ENCODE measurements at regions not wholly inside any gene's neighbourhood (a gene's known extent, or its start where the extent isn't known, plus 50 kb on each side); places are given as distances from the start of the nearest gene placed in this dataset.

DNA sequence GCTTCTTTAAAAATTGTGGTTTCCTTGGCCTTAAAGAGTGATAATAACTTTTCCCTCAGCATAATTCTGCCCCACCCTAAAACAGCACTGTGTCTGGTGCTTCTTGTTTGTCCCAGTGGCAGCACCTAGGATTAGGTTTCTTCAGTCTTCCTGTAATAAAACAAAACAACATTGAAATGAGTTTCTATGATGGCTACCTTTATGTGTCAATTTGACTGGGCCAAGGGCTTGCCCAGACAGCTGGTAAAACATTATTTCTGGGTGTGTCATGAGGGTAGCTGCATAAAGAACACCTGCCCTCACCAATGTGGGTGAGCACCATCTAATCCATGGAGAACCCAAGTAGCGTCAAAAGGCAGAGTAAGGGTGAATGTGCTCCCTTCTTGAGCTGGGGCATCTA lies 117.8 kb downstream of the QRSL1 start (continued):
- TF ChIP-seq, protein P1, sequence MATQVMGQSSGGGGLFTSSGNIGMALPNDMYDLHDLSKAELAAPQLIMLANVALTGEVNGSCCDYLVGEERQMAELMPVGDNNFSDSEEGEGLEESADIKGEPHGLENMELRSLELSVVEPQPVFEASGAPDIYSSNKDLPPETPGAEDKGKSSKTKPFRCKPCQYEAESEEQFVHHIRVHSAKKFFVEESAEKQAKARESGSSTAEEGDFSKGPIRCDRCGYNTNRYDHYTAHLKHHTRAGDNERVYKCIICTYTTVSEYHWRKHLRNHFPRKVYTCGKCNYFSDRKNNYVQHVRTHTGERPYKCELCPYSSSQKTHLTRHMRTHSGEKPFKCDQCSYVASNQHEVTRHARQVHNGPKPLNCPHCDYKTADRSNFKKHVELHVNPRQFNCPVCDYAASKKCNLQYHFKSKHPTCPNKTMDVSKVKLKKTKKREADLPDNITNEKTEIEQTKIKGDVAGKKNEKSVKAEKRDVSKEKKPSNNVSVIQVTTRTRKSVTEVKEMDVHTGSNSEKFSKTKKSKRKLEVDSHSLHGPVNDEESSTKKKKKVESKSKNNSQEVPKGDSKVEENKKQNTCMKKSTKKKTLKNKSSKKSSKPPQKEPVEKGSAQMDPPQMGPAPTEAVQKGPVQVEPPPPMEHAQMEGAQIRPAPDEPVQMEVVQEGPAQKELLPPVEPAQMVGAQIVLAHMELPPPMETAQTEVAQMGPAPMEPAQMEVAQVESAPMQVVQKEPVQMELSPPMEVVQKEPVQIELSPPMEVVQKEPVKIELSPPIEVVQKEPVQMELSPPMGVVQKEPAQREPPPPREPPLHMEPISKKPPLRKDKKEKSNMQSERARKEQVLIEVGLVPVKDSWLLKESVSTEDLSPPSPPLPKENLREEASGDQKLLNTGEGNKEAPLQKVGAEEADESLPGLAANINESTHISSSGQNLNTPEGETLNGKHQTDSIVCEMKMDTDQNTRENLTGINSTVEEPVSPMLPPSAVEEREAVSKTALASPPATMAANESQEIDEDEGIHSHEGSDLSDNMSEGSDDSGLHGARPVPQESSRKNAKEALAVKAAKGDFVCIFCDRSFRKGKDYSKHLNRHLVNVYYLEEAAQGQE (IDR thresholded peaks at IDR 0.05; ENCODE audit: low read depth, low read length) = no peak
- no peak for TF ChIP-seq NFIC (IDR thresholded peaks at IDR 0.05; ENCODE audit: borderline replicate concordance)
- no peak for TF ChIP-seq MXI1 (IDR thresholded peaks at IDR 0.05; ENCODE audit: low read depth, low read length)
- no peak for TF ChIP-seq NRF1 (IDR thresholded peaks at IDR 0.05; ENCODE audit: low read depth, low read length)
- no peak for TF ChIP-seq TEAD4 (IDR thresholded peaks at IDR 0.05; ENCODE audit: borderline replicate concordance, insufficient read depth)
- no peak for TF ChIP-seq RFX5 (IDR thresholded peaks at IDR 0.05; ENCODE audit: low read length)
- no peak for TF ChIP-seq RCOR1 (IDR thresholded peaks at IDR 0.05; ENCODE audit: low read length)

DNA sequence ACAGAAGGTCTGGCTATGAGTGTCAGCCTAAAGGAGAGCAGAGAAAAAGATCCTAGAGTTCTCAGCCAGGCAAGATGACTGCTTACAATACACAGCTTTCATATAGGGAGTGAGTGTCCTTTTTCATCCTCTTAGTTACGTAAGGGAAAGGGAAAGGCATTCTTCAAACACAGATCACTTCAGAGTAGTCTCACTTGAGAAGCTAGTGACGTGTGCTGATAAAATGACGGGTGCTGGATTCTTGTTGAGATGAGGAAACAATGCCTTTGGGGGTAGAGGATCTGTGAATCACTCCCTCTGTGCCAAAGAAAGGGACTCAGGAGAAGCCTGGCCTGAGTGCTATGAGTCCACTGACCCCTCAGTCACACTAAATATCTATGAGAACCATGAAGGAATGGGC lies 117.3 kb downstream of the QRSL1 start:
- TF ChIP-seq FOXM1 (IDR thresholded peaks at IDR 0.05; ENCODE audit: low read depth) = no peak
- TF ChIP-seq, protein P2, sequence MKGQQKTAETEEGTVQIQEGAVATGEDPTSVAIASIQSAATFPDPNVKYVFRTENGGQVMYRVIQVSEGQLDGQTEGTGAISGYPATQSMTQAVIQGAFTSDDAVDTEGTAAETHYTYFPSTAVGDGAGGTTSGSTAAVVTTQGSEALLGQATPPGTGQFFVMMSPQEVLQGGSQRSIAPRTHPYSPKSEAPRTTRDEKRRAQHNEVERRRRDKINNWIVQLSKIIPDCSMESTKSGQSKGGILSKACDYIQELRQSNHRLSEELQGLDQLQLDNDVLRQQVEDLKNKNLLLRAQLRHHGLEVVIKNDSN (IDR thresholded peaks at IDR 0.05; ENCODE audit: borderline replicate concordance, low read depth) = no peak
- TF ChIP-seq CHD2 (IDR thresholded peaks at IDR 0.05; ENCODE audit: low read length, partially characterized antibody) = no peak
- no peak for TF ChIP-seq NRF1 (IDR thresholded peaks at IDR 0.05; ENCODE audit: low read depth, low read length)
- no peak for TF ChIP-seq RAD21 (IDR thresholded peaks at IDR 0.05; ENCODE audit: low read length)
- TF ChIP-seq EP300 (IDR thresholded peaks at IDR 0.05; ENCODE audit: borderline replicate concordance in 1 of 2, low read depth in 1 of 2, low read length in 1 of 2) = no peak
- TF ChIP-seq, protein P3, sequence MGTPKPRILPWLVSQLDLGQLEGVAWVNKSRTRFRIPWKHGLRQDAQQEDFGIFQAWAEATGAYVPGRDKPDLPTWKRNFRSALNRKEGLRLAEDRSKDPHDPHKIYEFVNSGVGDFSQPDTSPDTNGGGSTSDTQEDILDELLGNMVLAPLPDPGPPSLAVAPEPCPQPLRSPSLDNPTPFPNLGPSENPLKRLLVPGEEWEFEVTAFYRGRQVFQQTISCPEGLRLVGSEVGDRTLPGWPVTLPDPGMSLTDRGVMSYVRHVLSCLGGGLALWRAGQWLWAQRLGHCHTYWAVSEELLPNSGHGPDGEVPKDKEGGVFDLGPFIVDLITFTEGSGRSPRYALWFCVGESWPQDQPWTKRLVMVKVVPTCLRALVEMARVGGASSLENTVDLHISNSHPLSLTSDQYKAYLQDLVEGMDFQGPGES (IDR thresholded peaks at IDR 0.05; ENCODE audit: low read depth, low read length) = no peak
- TF ChIP-seq TEAD4 (IDR thresholded peaks at IDR 0.05; ENCODE audit: borderline replicate concordance, insufficient read depth) = no peak
- TF ChIP-seq, protein P1 (IDR thresholded peaks at IDR 0.05; ENCODE audit: low read depth, low read length) = no peak
- no peaks in the 10 kb centered on the region for H4K20me1 ChIP-seq (ENCODE audit: insufficient read depth)
- H3K4me2 ChIP-seq = no peak overlapping the region
- H3K36me3 ChIP-seq (replicated peaks in 1 of 2; ENCODE audit: control insufficient read depth in 1 of 2, insufficient read depth in 2 of 2, low read length in 1 of 2) = no peaks in the 10 kb centered on the region
- H3K27ac ChIP-seq (ENCODE audit: low read depth in 2 of 2, low read length in 1 of 2) = no peak overlapping the region
- CTCF ChIA-PET = interaction anchor here (1.5 kb wide), 1 partner anchor 9 kb away, joined by 3 read pairs; no protein-coding TSS in a partner anchor
- no peaks in the 10 kb centered on the region for H3K27me3 ChIP-seq (ENCODE audit: insufficient read depth)
- no peaks in the 10 kb centered on the region for H3K9me2 ChIP-seq
- 45% methylated on average over 3 of the region's 3 CpGs for WGBS (ENCODE audit: low lambda C conversion rate)
- no peaks in the 10 kb centered on the region for H3K9me3 ChIP-seq
- no peak overlapping the region for H2AFZ ChIP-seq (ENCODE audit: low read depth)
- POLR2A ChIA-PET = no interaction called here
- H3K79me2 ChIP-seq (ENCODE audit: insufficient read depth) = no peaks in the 10 kb centered on the region
- H3F3A ChIP-seq (replicated peaks; ENCODE audit: insufficient read depth) = no peaks in the 10 kb centered on the region
- H3K4me1 ChIP-seq (ENCODE audit: control insufficient read depth in 1 of 2, insufficient read depth in 2 of 2, low read depth in 1 of 2, low read length in 1 of 2) = peaks cover 0 to 12% of the 10 kb centered on the region in 2 experiments; a peak in 1 of 4 replicates
- DNase-seq = no peak
- H3K4me3 ChIP-seq (ENCODE audit: low read depth in 2 of 2, low read length in 1 of 2) = no peak overlapping the region
- no peak overlapping the region for H3K9ac ChIP-seq
